IgD-negative memory B cell (primary cell): ENCODE measurements at regions not wholly inside any gene's neighbourhood (a gene's known extent, or its start where the extent isn't known, plus 50 kb on each side); places are given as distances from the start of the nearest gene placed in this dataset.

Experiments used
- H3K27ac Mint-ChIP-seq, 3 donors: one replicate each; pipeline ENCODE4 v1.8.0; 2020 to 2022; ENCODE audit warnings: mild to moderate bottlenecking in 3 of 3, mixed read lengths in 3 of 3, moderate library complexity in 1 of 3
- H3K27me3 Mint-ChIP-seq: one replicate; pipeline ENCODE4 v1.8.0; 2021; ENCODE audit warnings: mixed read lengths
- H3K36me3 Mint-ChIP-seq: one replicate; pipeline ENCODE4 v1.8.0; 2020; ENCODE audit warnings: mild to moderate bottlenecking, mixed read lengths
- H3K4me1 Mint-ChIP-seq, 3 donors: one replicate each; pipeline ENCODE4 v1.8.0; 2020 to 2022; ENCODE audit warnings: mixed read lengths in 3 of 3, mild to moderate bottlenecking in 1 of 3
- H3K4me3 Mint-ChIP-seq, 4 donors: one replicate each; pipeline ENCODE4 v1.8.0; 2020 to 2022; ENCODE audit warnings: mild to moderate bottlenecking in 4 of 4, mixed read lengths in 4 of 4, moderate library complexity in 3 of 4
- H3K9me3 Mint-ChIP-seq, 3 donors: one replicate each; pipeline ENCODE4 v1.8.0; 2020 to 2021; ENCODE audit warnings: mixed read lengths in 3 of 3, mild to moderate bottlenecking in 1 of 3

DNA sequence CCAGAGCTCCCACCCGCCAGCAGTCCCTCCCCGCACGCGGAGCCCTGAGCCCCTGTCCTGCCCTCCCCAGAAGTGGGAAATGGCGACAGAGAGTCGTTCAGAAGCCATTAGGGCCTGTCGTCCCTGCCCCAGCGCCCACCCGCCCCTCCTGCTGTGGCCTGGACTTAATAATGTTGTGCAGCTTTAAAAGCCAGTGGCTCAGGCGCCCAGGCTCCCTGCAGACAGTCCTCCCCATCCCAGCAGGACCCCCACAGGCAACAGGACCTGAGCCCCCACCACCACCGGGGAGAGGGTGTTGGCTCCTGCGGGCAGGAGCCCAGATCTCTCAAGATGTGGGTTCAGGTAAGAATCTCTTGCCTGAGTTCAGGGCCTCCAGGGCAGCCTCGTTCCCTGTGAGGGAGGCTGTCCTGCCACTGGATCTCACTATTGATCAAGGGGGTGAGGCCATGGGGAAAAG is 125.3 kb upstream of the RUNX3 start:
- no peak overlapping the region for H3K4me3 Mint-ChIP-seq
- H3K27ac Mint-ChIP-seq = peak overlapping the region in 1 of 3 donors; percentile 86
- peaks cover 18% of the 10 kb centered on the region for H3K27me3 Mint-ChIP-seq
- peaks cover 0 to 2% (median 0%) of the 10 kb centered on the region in 3 donors for H3K4me1 Mint-ChIP-seq
- H3K36me3 Mint-ChIP-seq = no peaks in the 10 kb centered on the region
- H3K9me3 Mint-ChIP-seq = no peaks in the 10 kb centered on the region

DNA sequence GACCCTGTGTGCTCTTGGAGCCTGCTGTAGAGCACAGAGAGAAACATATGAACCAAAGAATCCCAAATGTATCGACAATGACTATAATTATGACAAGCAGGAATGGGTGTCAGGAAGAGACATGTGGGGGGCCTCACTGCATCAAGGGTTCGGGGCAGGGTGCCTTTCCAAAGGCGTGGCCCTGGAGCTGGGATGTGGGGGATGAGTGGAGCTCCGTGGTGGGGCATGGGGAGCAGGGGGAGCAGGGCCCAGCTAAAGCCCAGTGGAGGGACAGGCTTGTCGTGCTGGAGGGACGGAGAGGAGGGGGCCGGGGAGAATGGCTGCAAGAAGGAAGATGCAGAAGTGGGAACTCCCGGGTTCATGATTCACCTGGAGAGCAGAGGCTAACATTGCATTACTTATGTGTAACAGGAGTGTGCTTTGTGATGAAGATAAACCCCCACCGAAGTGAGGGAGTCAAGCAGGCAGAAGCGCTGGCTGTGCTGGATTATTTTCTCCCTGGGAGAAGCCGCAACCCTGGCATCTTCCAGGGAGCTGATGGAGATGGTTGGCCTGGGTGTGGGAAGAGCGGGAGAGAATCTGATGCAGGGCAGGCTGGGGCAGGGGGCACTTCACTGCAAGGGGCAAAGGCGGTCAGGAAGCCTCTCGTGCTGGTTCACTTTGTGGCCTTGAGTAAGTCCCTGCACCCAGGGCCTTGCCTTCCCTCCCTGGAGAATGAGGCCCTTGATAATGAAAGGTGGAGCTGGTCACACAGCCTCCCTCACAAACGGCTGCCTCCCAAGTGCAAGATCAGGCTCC is 124.6 kb upstream of the RUNX3 start:
- Mint-ChIP-seq H3K4me3 (no peak overlapping the region), H3K27ac (no peak overlapping the region), H3K36me3 (no peaks in the 10 kb centered on the region), H3K4me1 (peaks cover 0 to 2% (median 0%) of the 10 kb centered on the region in 3 donors), H3K27me3 (peaks cover 18% of the 10 kb centered on the region), H3K9me3 (no peaks in the 10 kb centered on the region)

DNA sequence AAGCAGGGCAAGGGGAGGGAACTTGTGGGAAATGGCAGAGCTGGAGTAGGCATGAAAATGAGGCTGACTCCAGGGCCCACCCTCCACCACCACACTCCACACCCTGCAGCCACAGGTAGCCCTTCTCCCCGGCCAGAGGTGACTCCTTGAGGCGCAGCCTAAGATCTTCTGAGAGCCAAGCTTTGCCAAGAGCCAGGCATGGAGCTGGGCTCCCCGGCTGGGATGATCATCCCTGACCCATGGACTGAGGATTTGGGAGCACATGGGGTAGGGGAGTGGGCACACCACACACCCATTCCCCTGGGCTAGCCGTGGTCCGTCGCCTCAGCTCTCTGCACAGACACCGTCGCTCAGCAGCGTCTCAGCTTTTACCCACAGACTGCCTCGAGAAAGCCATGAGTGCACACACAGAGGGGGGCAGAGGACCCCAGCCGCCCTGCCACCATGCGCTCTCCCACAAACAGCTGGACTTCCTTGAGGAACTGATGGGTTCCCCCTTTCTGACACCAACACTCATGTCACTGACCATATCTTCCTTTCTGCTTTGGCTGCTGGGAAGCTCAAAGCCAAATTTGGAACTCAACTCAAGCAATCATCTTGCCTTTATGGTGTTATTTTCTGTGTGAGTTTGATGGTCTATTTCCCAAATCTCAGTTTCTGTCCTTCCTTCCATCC is 123.6 kb upstream of the RUNX3 start:
- no peak overlapping the region for H3K27ac Mint-ChIP-seq
- peaks cover 0 to 2% (median 0%) of the 10 kb centered on the region in 3 donors for H3K4me1 Mint-ChIP-seq
- H3K9me3 Mint-ChIP-seq = no peaks in the 10 kb centered on the region
- H3K27me3 Mint-ChIP-seq = peaks cover 18% of the 10 kb centered on the region
- H3K36me3 Mint-ChIP-seq = no peaks in the 10 kb centered on the region
- no peak overlapping the region for H3K4me3 Mint-ChIP-seq

DNA sequence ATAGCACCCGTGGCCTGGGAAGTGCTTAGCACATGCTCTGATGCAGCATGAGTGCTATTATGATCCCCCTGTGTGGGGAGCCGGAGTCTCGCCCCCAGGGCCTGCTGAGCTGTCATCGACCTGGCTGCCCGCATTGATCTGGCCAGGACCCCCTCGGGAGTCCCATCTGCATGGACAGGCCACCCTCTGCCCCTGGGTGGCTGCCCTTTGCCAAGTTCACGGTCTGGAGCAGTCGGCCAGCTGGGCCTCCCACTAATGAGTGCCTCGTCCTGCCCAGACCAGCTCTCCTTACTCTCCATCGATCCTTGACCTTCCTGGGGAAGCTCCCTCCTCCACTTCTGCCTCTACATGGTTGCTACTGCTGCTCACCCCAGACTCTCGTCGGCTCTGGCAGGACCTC is 121.8 kb upstream of the RUNX3 start:
- Mint-ChIP-seq H3K9me3 (no peaks in the 10 kb centered on the region), H3K27ac (no peak overlapping the region), H3K4me3 (no peak overlapping the region), H3K36me3 (no peaks in the 10 kb centered on the region), H3K27me3 (peaks cover 13% of the 10 kb centered on the region), H3K4me1 (peaks cover 0 to 2% (median 2%) of the 10 kb centered on the region in 3 donors)

DNA sequence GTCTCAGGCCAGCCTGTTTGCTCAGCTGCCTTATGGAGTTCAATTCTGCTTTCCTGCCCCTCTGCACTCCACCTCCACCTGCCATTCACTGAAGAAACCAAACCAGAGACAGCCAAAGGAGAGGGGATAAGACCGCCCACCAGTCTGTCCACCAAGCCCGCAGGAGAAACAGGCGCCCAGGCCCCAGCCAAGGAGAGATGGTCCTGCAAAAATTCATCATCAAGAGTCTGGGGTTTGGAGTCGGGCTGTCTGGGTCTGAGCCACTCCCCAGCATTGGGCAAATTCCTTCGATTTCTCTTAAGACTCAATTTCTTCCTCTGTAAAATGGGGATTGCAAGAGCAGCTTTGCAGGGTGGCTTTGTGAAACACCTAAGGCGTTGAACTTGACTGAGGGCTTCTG is 121.4 kb upstream of the RUNX3 start:
- Mint-ChIP-seq H3K4me1 (peaks cover 0 to 4% (median 4%) of the 10 kb centered on the region in 3 donors), H3K4me3 (no peak overlapping the region), H3K27ac (no peak overlapping the region), H3K36me3 (no peaks in the 10 kb centered on the region), H3K9me3 (no peaks in the 10 kb centered on the region), H3K27me3 (peaks cover 11% of the 10 kb centered on the region)

DNA sequence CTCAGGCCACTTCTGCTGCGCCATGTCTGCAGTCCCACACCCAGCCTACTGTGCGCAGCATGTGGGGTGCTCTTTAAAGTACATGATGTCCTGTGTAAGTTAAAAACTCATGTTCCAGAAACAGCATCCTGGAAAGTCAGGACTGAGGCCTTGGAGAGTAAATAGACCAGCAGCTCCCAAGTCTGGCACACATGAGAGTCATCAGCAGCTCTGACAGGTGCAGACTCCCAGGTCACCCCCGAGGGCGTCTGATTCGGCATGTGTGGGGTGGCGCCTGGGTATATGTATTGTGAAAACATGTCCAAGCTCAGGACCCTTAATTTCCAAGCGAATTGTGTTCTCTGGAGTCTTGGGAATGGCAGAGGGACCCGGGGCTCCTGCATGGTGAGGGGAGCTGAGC is 120.1 kb upstream of the RUNX3 start:
- Mint-ChIP-seq H3K4me3 (no peak overlapping the region), H3K9me3 (no peaks in the 10 kb centered on the region), H3K4me1 (peaks cover 0 to 5% (median 4%) of the 10 kb centered on the region in 3 donors), H3K27ac (no peak overlapping the region), H3K36me3 (no peaks in the 10 kb centered on the region), H3K27me3 (peaks cover 8% of the 10 kb centered on the region)

DNA sequence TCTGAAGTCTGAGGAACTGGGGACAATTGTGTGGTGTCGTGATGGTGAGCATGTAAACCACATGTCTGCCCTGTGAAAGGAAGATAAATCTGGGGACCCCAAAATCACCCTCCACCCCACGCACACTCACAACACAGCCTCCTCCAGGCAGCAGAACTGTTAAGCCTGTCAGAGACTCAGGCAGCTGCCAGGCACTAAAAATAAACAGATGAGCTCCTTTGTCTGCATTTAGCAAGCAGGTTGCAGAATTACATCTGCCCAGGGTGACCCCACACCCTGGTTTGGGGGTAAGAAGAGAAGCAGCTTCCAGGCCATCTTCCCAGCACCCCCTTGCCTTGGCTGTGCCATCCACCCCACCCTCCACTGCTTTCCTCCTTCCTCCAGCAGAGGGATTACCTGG is 119.1 kb upstream of the RUNX3 start:
- Mint-ChIP-seq H3K4me1 (peaks cover 0 to 5% (median 4%) of the 10 kb centered on the region in 3 donors), H3K4me3 (no peak overlapping the region), H3K9me3 (no peaks in the 10 kb centered on the region), H3K36me3 (no peaks in the 10 kb centered on the region), H3K27ac (peak overlapping the region in 1 of 3 donors; percentile 35), H3K27me3 (peaks cover 7% of the 10 kb centered on the region)

DNA sequence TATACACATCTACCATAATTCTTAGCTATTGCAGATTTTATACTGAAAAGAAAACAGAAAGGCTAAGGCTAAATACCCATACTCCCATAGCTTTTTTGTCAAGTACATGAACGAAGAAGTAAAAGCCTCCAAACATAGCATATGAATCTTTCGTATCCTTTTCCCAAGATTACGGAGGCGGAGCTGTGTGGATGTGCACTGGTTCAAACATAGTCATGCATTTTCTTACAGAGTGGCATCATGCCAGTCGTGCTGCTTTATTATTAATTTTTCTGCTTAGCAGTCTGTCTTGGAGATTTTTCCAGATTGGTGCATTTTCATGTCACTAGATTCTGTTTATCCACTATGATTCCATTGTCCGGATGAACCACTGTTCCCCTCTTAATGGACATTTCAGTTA is 118.7 kb upstream of the RUNX3 start:
- Mint-ChIP-seq H3K27ac (no peak overlapping the region), H3K27me3 (peaks cover 4% of the 10 kb centered on the region), H3K36me3 (no peaks in the 10 kb centered on the region), H3K4me1 (peaks cover 0 to 4% (median 3%) of the 10 kb centered on the region in 3 donors), H3K9me3 (no peaks in the 10 kb centered on the region), H3K4me3 (no peak overlapping the region)

DNA sequence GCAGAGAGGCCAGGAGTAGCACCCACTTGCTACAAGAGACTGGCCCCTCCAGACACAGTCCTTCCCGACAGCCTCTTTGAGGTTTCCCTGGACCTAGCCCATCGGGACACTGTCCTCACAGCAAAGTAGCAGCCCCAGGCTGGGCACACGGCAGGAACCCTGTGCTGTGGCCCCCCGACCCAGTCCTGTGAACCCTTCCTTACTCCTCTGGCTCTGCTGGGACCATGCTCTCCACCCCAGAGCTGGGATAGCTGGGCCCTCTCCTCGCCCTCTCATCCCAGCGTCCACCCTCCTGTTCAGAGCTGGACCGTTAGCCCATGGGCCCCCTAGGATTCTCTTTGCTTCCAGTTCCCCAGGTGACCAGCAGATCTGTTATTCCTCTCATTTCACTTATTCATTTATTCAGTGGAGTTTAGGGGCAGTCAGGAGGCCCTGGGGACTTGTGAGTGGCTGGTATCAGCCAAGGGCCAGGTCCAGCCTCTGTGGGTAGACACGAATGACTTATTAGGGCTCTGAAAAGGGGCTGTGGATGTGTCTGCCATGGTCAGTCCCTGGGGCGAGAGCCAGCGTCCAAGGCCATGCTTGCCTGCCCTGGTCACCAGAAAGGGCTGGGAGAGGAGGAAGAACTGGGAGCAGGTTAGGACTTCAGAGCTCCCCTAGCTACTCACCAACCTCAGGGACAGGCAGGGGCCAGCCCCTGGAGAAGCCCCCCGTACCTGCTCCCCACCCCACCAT is 117.6 kb upstream of the RUNX3 start:
- peaks cover 0 to 4% (median 3%) of the 10 kb centered on the region in 3 donors for H3K4me1 Mint-ChIP-seq
- no peaks in the 10 kb centered on the region for H3K27me3 Mint-ChIP-seq
- no peaks in the 10 kb centered on the region for H3K9me3 Mint-ChIP-seq
- H3K27ac Mint-ChIP-seq = peak overlapping the region in 1 of 3 donors; percentile 62
- H3K4me3 Mint-ChIP-seq = no peak overlapping the region
- H3K36me3 Mint-ChIP-seq = no peaks in the 10 kb centered on the region

DNA sequence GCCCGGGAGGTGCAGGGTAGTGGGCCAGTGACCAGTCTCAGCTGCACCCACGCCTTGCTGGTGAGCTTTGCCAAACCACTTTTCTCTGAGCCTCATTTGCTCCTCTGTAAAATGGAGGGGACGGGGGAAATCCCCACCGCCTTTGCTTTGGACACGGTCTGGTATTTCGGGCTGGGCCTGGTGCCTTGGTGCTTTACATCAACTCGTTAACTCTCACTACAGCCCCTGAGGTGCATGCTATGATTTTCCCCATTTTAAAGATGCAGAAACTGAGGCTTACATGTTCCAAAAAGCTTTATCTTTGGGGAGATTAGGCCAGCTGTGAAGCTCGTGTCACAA is 116.1 kb upstream of the RUNX3 start:
- Mint-ChIP-seq H3K4me3 (no peak overlapping the region), H3K36me3 (no peaks in the 10 kb centered on the region), H3K27me3 (peaks cover 2% of the 10 kb centered on the region), H3K4me1 (peaks cover 0 to 4% (median 3%) of the 10 kb centered on the region in 3 donors), H3K27ac (no peak overlapping the region), H3K9me3 (no peaks in the 10 kb centered on the region)

DNA sequence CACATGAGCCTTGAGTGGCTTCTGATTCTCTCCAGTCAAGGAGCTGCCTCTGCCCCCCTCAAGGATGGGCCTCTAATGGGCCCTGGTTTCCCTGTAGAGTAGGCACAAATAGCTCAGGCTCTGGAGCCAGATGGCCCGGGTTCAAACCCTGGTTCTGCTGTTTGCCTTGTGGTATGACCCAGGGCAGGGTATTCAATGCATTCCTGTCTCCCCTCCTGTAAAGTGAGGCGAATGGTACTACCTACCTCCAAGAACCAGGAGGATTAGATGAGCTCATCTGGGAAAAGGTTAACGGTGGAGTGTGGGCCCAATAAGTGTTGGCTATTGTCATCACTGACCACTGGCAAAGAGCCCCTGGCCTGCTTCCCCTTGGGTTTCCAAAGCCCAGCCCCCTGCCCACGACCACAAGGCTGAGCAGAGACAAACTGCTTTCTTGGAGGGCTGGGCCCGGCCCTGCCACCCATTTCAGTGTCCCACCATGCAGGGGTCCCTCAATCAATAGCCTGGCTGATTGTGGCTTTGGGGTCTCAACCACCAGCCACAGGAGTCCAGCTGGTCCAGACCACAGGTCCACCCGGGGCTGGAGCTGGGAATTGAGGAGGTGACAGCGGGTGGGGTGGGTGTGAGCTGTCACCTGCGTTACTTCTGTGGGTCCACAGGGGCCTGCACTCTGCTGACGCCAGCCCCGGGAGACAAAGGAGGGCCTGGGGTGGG is 115.6 kb upstream of the RUNX3 start:
- no peak overlapping the region for H3K27ac Mint-ChIP-seq
- no peak overlapping the region for H3K4me3 Mint-ChIP-seq
- peaks cover 3 to 4% (median 4%) of the 10 kb centered on the region in 3 donors for H3K4me1 Mint-ChIP-seq
- peaks cover 2% of the 10 kb centered on the region for H3K27me3 Mint-ChIP-seq
- H3K9me3 Mint-ChIP-seq = no peaks in the 10 kb centered on the region
- no peaks in the 10 kb centered on the region for H3K36me3 Mint-ChIP-seq

DNA sequence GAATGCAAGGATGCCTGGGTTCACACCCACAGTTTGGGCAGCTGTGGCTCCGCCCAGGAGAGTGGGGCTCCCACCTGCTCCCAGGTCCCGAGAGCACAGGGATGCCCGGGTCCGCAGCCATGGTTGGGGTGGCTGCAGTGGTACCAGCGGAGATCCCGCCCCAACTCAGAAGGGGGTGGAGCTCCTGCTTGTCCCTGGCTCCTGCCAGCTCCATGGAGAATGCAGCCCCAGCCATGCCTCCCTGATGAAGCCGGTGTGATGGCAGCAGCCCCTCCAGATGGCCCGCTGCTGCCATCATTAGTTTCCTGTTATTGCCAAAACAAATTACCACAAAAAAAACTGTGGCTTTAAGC is 113.1 kb upstream of the RUNX3 start:
- Mint-ChIP-seq H3K4me3 (no peak overlapping the region), H3K4me1 (peaks cover 2 to 4% (median 3%) of the 10 kb centered on the region in 3 donors)

DNA sequence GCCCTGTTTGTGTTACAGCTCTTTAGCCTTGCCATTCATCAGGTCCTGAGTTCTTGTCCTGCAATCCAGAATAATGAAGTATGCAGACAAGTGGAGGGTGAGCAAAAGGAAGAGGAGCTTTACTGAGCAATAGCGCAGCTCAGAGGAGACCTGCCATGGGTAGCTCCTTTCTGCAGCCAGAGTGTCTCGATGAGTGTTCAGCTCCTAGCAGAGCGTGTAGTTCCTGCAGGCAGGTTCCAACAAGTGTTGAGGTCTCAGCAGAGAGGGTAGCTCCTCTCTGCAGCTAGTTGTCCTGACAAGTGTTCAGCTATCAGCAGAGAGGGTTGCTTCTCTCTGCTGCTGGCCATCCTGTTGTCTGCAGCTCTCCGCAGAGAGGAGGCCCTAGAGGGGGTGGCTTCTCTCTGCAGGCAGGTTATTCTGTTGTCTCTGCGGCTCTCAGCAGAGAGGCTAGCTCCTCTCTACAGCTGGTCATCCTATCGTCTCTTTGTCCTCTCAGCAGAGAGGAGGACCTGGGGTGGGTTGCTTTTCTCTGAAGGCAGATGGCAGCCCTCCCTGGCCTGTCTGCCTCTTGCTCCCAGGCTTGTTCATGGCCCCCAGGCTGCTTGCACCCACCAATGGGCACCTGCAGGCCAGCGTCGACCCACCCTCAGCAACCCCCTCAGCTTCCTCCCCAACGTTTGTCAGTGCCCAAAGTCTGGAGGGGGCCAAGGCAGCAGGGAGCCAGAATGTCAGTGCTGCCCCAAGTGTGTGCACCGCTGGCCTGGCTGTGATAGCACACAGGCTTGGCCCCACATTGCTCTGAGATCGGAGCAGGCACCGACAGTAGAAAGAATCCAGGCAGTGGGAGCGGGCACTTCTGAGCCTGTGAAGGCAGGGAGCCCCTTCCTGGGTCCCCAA is 112.5 kb upstream of the RUNX3 start:
- no peak overlapping the region for H3K4me3 Mint-ChIP-seq
- H3K36me3 Mint-ChIP-seq = no peaks in the 10 kb centered on the region
- peaks cover 2% of the 10 kb centered on the region for H3K27me3 Mint-ChIP-seq
- H3K27ac Mint-ChIP-seq = peak overlapping the region in 1 of 3 donors; percentile 57
- no peaks in the 10 kb centered on the region for H3K9me3 Mint-ChIP-seq
- peaks cover 4% of the 10 kb centered on the region in 3 donors for H3K4me1 Mint-ChIP-seq

More for the DNA sequence above, 113.1 kb upstream of the RUNX3 start:
- Mint-ChIP-seq H3K27me3 (peaks cover 2% of the 10 kb centered on the region), H3K27ac (no peak overlapping the region), H3K36me3 (no peaks in the 10 kb centered on the region), H3K9me3 (no peaks in the 10 kb centered on the region)

DNA sequence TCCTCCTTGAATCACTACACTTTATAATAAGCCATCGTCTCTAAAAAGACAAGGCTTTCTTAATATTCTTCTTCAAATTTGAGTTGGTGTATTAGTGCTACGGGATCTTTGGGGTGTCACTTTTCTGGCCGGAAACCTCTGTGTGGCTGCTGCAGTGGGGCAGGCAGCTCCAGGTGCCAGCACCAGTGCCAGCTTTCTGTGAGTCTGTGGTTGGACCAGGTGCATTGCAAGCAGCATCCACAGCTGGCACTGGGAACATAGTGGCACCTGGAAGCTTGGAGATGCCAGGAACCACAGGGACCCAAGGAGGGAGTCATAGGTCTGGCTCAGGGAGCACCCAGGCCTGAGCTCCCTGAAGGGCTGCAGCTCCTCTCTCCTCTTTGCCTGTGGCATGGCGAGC is 111.8 kb upstream of the RUNX3 start:
- no peaks in the 10 kb centered on the region for H3K9me3 Mint-ChIP-seq
- peaks cover 8 to 10% (median 9%) of the 10 kb centered on the region in 3 donors for H3K4me1 Mint-ChIP-seq
- no peak overlapping the region for H3K4me3 Mint-ChIP-seq
- H3K27ac Mint-ChIP-seq = no peak overlapping the region
- no peaks in the 10 kb centered on the region for H3K36me3 Mint-ChIP-seq
- H3K27me3 Mint-ChIP-seq = peaks cover 2% of the 10 kb centered on the region
